H9 (cell line): ENCODE measurements at regions not wholly inside any gene's neighbourhood (a gene's known extent, or its start where the extent isn't known, plus 50 kb on each side); places are given as distances from the start of the nearest gene placed in this dataset.

Experiments
- DNase-seq: peaks from one replicate; pipeline ENCODE4 v3.0.0-alpha.2; 2017
- H2AFZ ChIP-seq: one replicate; pipeline ENCODE4 v1.6.1; 2013; ENCODE audit warnings: mild to moderate bottlenecking, low read length, control low read depth, moderate library complexity
- H2AK5ac ChIP-seq: 2 replicates; pipeline ENCODE4 v1.6.1; 2013; ENCODE audit warnings: low read length, control low read depth, mixed read lengths; ENCODE audit not compliant: insufficient read length
- H2BK120ac ChIP-seq: one replicate; pipeline ENCODE4 v1.6.1; 2013; ENCODE audit warnings: low read depth, mild to moderate bottlenecking, low read length, control low read depth, inconsistent platforms; ENCODE audit not compliant: poor library complexity, severe bottlenecking
- H2BK12ac ChIP-seq: 2 replicates; pipeline ENCODE4 v1.6.1; 2013; ENCODE audit warnings: low read length, control low read depth, mixed read lengths, low read depth; ENCODE audit not compliant: insufficient read length
- H2BK15ac ChIP-seq: 2 replicates; pipeline ENCODE4 v1.6.1; 2013; ENCODE audit warnings: low read depth, low read length, control low read depth
- H2BK20ac ChIP-seq: one replicate; pipeline ENCODE4 v1.6.1; 2013; ENCODE audit warnings: low read depth, mild to moderate bottlenecking, low read length, control low read depth, inconsistent platforms; ENCODE audit not compliant: poor library complexity, severe bottlenecking
- H2BK5ac ChIP-seq: 2 replicates; pipeline ENCODE4 v1.6.1; 2013; ENCODE audit warnings: low read length, control low read depth, mixed read lengths; ENCODE audit not compliant: insufficient read length
- H3K14ac ChIP-seq: 2 replicates; pipeline ENCODE4 v1.6.1; 2013; ENCODE audit warnings: low read length, control low read depth; ENCODE audit not compliant: insufficient read depth
- H3K18ac ChIP-seq: 2 replicates; pipeline ENCODE4 v1.6.1; 2013; ENCODE audit warnings: low read depth, mild to moderate bottlenecking, mixed read lengths, low read length, control low read depth; ENCODE audit not compliant: insufficient read length
- H3K23ac ChIP-seq: 2 replicates; pipeline ENCODE4 v1.6.1; 2013; ENCODE audit warnings: low read length, control low read depth, mixed read lengths, low read depth; ENCODE audit not compliant: insufficient read length
- H3K23me2 ChIP-seq: 2 replicates; pipeline ENCODE4 v1.6.1; 2013; ENCODE audit warnings: low read depth, mild to moderate bottlenecking, mixed read lengths, low read length, control low read depth; ENCODE audit not compliant: insufficient read length, poor library complexity, severe bottlenecking
- H3K27ac ChIP-seq: 2 replicates; pipeline ENCODE4 v1.5.1; 2013; ENCODE audit warnings: low read length, control low read depth, mixed read lengths, low read depth; ENCODE audit not compliant: insufficient read length
- H3K27me3 ChIP-seq: 2 replicates; pipeline ENCODE4 v1.6.1; 2013; ENCODE audit warnings: low read length, control low read depth, inconsistent platforms; ENCODE audit not compliant: insufficient read depth
- H3K4ac ChIP-seq: 2 replicates; pipeline ENCODE4 v1.6.1; 2013; ENCODE audit warnings: low read depth, mild to moderate bottlenecking, control low read depth, inconsistent platforms, low read length, moderate library complexity
- H3K4me1 ChIP-seq: 2 replicates; pipeline ENCODE4 v1.6.1; 2013; ENCODE audit warnings: low read length, control low read depth, inconsistent platforms; ENCODE audit not compliant: insufficient read depth
- H3K4me2 ChIP-seq: 2 replicates; pipeline ENCODE4 v1.6.1; 2013; ENCODE audit warnings: low read length, control low read depth, mixed read lengths; ENCODE audit not compliant: insufficient read length, insufficient read depth
- H3K56ac ChIP-seq: 2 replicates; pipeline ENCODE4 v1.6.1; 2013; ENCODE audit warnings: low read depth, mild to moderate bottlenecking, mixed read lengths, low read length, control low read depth; ENCODE audit not compliant: insufficient read length
- H3K79me1 ChIP-seq: 2 replicates; pipeline ENCODE4 v1.6.1; 2013; ENCODE audit warnings: low read depth, mild to moderate bottlenecking, moderate library complexity, low read length, control low read depth, inconsistent platforms; ENCODE audit not compliant: insufficient read depth, poor library complexity, severe bottlenecking
- H3K79me2 ChIP-seq: 2 replicates; pipeline ENCODE4 v1.6.1; 2013; ENCODE audit warnings: low read length, control low read depth, inconsistent platforms; ENCODE audit not compliant: insufficient read depth
- H3K9ac ChIP-seq: 2 replicates; pipeline ENCODE4 v1.6.1; 2013; ENCODE audit warnings: low read length, control low read depth, mixed read lengths; ENCODE audit not compliant: insufficient read length; ENCODE audit errors: extremely low read depth
- H3K9me3 ChIP-seq: one replicate; pipeline ENCODE4 v1.6.1; 2013; ENCODE audit warnings: low read depth, low read length, inconsistent platforms; ENCODE audit not compliant: control insufficient read depth
- H3T11ph ChIP-seq: one replicate; pipeline ENCODE4 v1.6.1; 2013; ENCODE audit warnings: mild to moderate bottlenecking, low read length, control low read depth, inconsistent platforms
- H4K20me1 ChIP-seq: one replicate; pipeline ENCODE4 v1.6.1; 2013; ENCODE audit not compliant: control insufficient read depth, insufficient read length, insufficient read depth
- H4K5ac ChIP-seq: 2 replicates; pipeline ENCODE4 v1.6.1; 2013; ENCODE audit warnings: low read depth, mild to moderate bottlenecking, mixed read lengths, low read length, control low read depth; ENCODE audit not compliant: insufficient read length
- H4K8ac ChIP-seq: replicated peaks from 2 replicates; pipeline ENCODE4 v1.6.1; 2013; ENCODE audit warnings: low read length, control low read depth, mixed read lengths, low read depth; ENCODE audit not compliant: insufficient read length
- H4K91ac ChIP-seq: 2 replicates; pipeline ENCODE4 v1.6.1; 2013; ENCODE audit warnings: low read depth, mild to moderate bottlenecking, moderate library complexity, mixed read lengths, low read length, control low read depth; ENCODE audit not compliant: insufficient read length
- H3K27ac Mint-ChIP-seq, 3 experiments: 2 replicates in 2 of 3; 3 replicates in 1 of 3; pipeline ENCODE4 v1.8.0; 2020 to 2021; ENCODE audit warnings: mixed read lengths in 3 of 3, mild to moderate bottlenecking in 1 of 3, moderate library complexity in 1 of 3
- H3K27me3 Mint-ChIP-seq: 2 replicates; pipeline ENCODE4 v1.8.0; 2021; ENCODE audit warnings: low read depth, mild to moderate bottlenecking, moderate library complexity, mixed read lengths
- H3K36me3 Mint-ChIP-seq, 3 experiments: 2 replicates in 2 of 3; 3 replicates in 1 of 3; pipeline ENCODE4 v1.8.0; 2020 to 2021; ENCODE audit warnings: low read depth in 3 of 3, mixed read lengths in 3 of 3; ENCODE audit not compliant: insufficient read depth in 1 of 3
- H3K4me1 Mint-ChIP-seq, 2 experiments: 2 replicates each; pipeline ENCODE4 v1.8.0; 2020; ENCODE audit warnings: mixed read lengths in 2 of 2
- H3K4me3 Mint-ChIP-seq, 2 experiments: 2 replicates in 1 of 2; 3 replicates in 1 of 2; pipeline ENCODE4 v1.8.0; 2020 to 2021; ENCODE audit warnings: mild to moderate bottlenecking in 2 of 2, mixed read lengths in 2 of 2, moderate library complexity in 1 of 2
- H3K9me3 Mint-ChIP-seq, 2 experiments: 2 replicates in 1 of 2; 3 replicates in 1 of 2; pipeline ENCODE4 v1.8.0; 2020; ENCODE audit warnings: mild to moderate bottlenecking in 2 of 2, mixed read lengths in 2 of 2, moderate library complexity in 1 of 2
- CTCF ChIP-seq: fragments of 200-600 bp; sonication (generic); conservative IDR thresholded peaks from 3 replicates; pipeline ENCODE4 v1.8.0; 2021; ENCODE audit warnings: antibody characterized with exemption, mild to moderate bottlenecking
- WGBS: extraction: QIAGEN DNeasy Blood & Tissue Kit; methylation state at CpG from one replicate; pipeline ENCODE4 v1.1.7; 2013; ENCODE audit warnings: missing lambda C conversion rate, low lambda C conversion rate, mixed read lengths; ENCODE audit not compliant: insufficient read length; ENCODE audit errors: extremely low coverage; 5-methylcytosine and 5-hydroxymethylcytosine counted together

DNA sequence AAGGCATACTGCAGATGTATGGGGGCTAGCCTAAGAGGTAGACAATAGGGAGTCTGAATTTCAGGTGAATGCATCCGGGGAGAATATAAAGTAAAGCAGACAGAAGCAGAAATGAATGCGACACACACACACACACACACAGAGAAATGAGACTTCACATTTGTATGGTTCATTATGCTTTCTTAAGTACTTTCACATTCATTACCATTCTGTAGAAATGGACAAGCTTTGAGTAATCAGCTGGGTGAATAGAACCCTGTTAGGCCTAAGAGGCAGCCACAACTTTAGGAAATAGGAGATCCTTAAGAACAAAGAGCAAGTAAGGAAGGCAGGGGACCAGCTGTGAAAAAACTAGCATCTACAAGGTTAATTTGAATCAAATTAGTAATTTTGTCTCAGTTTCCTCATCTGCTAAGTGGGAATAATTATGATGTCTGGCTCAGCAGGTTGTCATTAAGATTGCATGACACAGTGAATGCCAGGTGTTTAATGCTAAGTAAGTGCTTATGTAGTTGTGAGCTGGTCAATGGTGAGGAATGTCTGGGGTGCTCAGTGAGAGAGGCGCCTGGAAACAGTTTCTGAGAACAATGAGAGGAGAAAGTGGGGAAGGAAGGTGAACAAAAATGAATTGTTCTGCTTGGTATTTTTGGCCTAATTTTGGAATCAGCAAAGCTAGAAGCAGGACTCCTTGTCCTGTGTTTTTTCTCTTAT, 265.8 kb upstream of the CLINT1 start:
- no peaks in the 10 kb centered on the region for H3K36me3 Mint-ChIP-seq
- Histone ChIP-seq H3K4ac (no peak overlapping the region), H3K79me1 (no peaks in the 10 kb centered on the region), H3K23me2 (no peaks in the 10 kb centered on the region), H2AK5ac (no peak overlapping the region), H3K9me3 (no peaks in the 10 kb centered on the region), H2BK15ac (no peak overlapping the region), H3K27me3 (no peaks in the 10 kb centered on the region; the same call in 1 of the 2 replicates), H3K18ac (no peak overlapping the region), H2BK20ac (no peak overlapping the region), H3T11ph (no peak overlapping the region), H2BK12ac (no peak overlapping the region), H3K23ac (no peak overlapping the region), H3K9ac (no peak overlapping the region), H3K27ac (no peak overlapping the region), H4K5ac (no peak overlapping the region), H4K8ac (no peak overlapping the region), H2AFZ (no peak overlapping the region), H3K4me1 (peaks cover 3% of the 10 kb centered on the region; the same call in 1 of the 2 replicates), H3K56ac (no peak overlapping the region), H2BK5ac (no peak overlapping the region), H4K91ac (no peak overlapping the region), H4K20me1 (no peaks in the 10 kb centered on the region), H2BK120ac (no peak overlapping the region), H3K79me2 (no peaks in the 10 kb centered on the region), H3K4me2 (no peak overlapping the region), H3K14ac (no peak overlapping the region; the same call in 1 of the 2 replicates)
- no peak for DNase-seq
- TF ChIP-seq CTCF, result no peak
- WGBS, result no CpG with 5 or more reads among the region's 3 CpGs
- H3K27ac Mint-ChIP-seq, result peak overlapping the region in 2 of 3 experiments; percentile 1 to 23; a peak in 2 of 7 replicates
- peaks cover 19% of the 10 kb centered on the region for H3K27me3 Mint-ChIP-seq
- H3K4me1 Mint-ChIP-seq, result peaks cover 32 to 33% of the 10 kb centered on the region in 2 experiments
- no peaks in the 10 kb centered on the region for H3K9me3 Mint-ChIP-seq
- H3K4me3 Mint-ChIP-seq, result no peak overlapping the region
